Calu3 (cell line): ENCODE measurements at regions not wholly inside any gene's neighbourhood (a gene's known extent, or its start where the extent isn't known, plus 50 kb on each side); places are given as distances from the start of the nearest gene placed in this dataset.

Source experiments
- BruUV-seq: library from RNA; stranded (reverse); fragments of 400-500 nt; replicated peaks from 2 replicates; lab custom pipeline; 2021; lab: Mats Ljungman, UMichigan
- CTCF ChIA-PET: fragments of 300-600 bp; sonication (Branson Sonifier 250); formaldehyde crosslinking; loops from one replicate; lab custom pipeline; 2022; ENCODE audit warnings: antibody characterized with exemption; lab: Charles Lee
- DNase-seq: peaks from one replicate; pipeline ENCODE4 v3.0.0; 2022
- H3K27ac Mint-ChIP-seq: one replicate; pipeline ENCODE4 v1.8.0; 2022; ENCODE audit warnings: mixed read lengths; ENCODE audit not compliant: unreplicated experiment
- H3K27me3 Mint-ChIP-seq: one replicate; pipeline ENCODE4 v1.8.0; 2022; ENCODE audit warnings: mixed read lengths; ENCODE audit not compliant: unreplicated experiment
- H3K36me3 Mint-ChIP-seq: one replicate; pipeline ENCODE4 v1.8.0; 2022; ENCODE audit warnings: mild to moderate bottlenecking, moderate library complexity, mixed read lengths; ENCODE audit not compliant: insufficient read depth, unreplicated experiment
- H3K4me1 Mint-ChIP-seq: one replicate; pipeline ENCODE4 v1.8.0; 2022; ENCODE audit warnings: mild to moderate bottlenecking, low read depth, mixed read lengths; ENCODE audit not compliant: unreplicated experiment
- H3K4me3 Mint-ChIP-seq: one replicate; pipeline ENCODE4 v1.8.0; 2022; ENCODE audit warnings: mild to moderate bottlenecking, low read depth, moderate library complexity, mixed read lengths; ENCODE audit not compliant: unreplicated experiment
- H3K9me3 Mint-ChIP-seq: one replicate; pipeline ENCODE4 v1.8.0; 2022; ENCODE audit warnings: low read depth, mixed read lengths; ENCODE audit not compliant: unreplicated experiment
- CTCF ChIP-seq: fragments of 200-600 bp; IDR thresholded peaks from one replicate; pipeline ENCODE4 v1.8.0; 2022; ENCODE audit warnings: antibody characterized with exemption; ENCODE audit not compliant: unreplicated experiment
- intact Hi-C: fragments of 100-400 bp; cut with micrococcal nuclease; formaldehyde crosslinking; loops from one replicate; pipeline ENCODE4 v1.10.0; 2022; ENCODE audit not compliant: unreplicated experiment

- TF ChIP-seq CTCF = no peak
- no TSS peak for BruUV-seq
- H3K9me3 Mint-ChIP-seq = no peaks in the 10 kb centered on the region
- no peaks in the 10 kb centered on the region for H3K27me3 Mint-ChIP-seq
- intact Hi-C loops = no loop called here
- CTCF ChIA-PET = no interaction called here
- H3K36me3 Mint-ChIP-seq = no peaks in the 10 kb centered on the region
- no peak overlapping the region for H3K4me3 Mint-ChIP-seq
- DNase-seq = no peak
- no peak overlapping the region for H3K27ac Mint-ChIP-seq
- no peaks in the 10 kb centered on the region for H3K4me1 Mint-ChIP-seq
These were observed 274.3 kb downstream of the MZT1 start for GRCh38 chr13:72453161-72453560.

GRCh38 chr13:72448082-72448481 is 279.3 kb downstream of the MZT1 start:
- Mint-ChIP-seq H3K27ac (no peak overlapping the region), H3K27me3 (no peaks in the 10 kb centered on the region), H3K9me3 (no peaks in the 10 kb centered on the region), H3K4me3 (no peak overlapping the region), H3K4me1 (no peaks in the 10 kb centered on the region), H3K36me3 (no peaks in the 10 kb centered on the region)
- no peak for TF ChIP-seq CTCF
- intact Hi-C loops = no loop called here
- no peak for DNase-seq
- CTCF ChIA-PET = no interaction called here
- no TSS peak for BruUV-seq

GRCh38 chr13:72444999-72445398 is 282.4 kb downstream of the MZT1 start:
- no peak overlapping the region for H3K27ac Mint-ChIP-seq
- intact Hi-C loops = no loop called here
- no peak for TF ChIP-seq CTCF
- CTCF ChIA-PET = no interaction called here
- no peaks in the 10 kb centered on the region for H3K27me3 Mint-ChIP-seq
- no peaks in the 10 kb centered on the region for H3K36me3 Mint-ChIP-seq
- no TSS peak for BruUV-seq
- no peaks in the 10 kb centered on the region for H3K9me3 Mint-ChIP-seq
- H3K4me1 Mint-ChIP-seq = no peaks in the 10 kb centered on the region
- DNase-seq = no peak
- H3K4me3 Mint-ChIP-seq = no peak overlapping the region

- H3K9me3 Mint-ChIP-seq = no peaks in the 10 kb centered on the region
- CTCF ChIA-PET = no interaction called here
- no peaks in the 10 kb centered on the region for H3K4me1 Mint-ChIP-seq
- intact Hi-C loops = no loop called here
- BruUV-seq = no TSS peak
- no peak overlapping the region for H3K27ac Mint-ChIP-seq
- no peaks in the 10 kb centered on the region for H3K36me3 Mint-ChIP-seq
- H3K4me3 Mint-ChIP-seq = no peak overlapping the region
- H3K27me3 Mint-ChIP-seq = no peaks in the 10 kb centered on the region
- DNase-seq = no peak
- no peak for TF ChIP-seq CTCF
These were observed 290.0 kb downstream of the MZT1 start for GRCh38 chr13:72437458-72437857.

- DNase-seq = no peak
- intact Hi-C loops = no loop called here
These were observed 292.2 kb downstream of the MZT1 start for GRCh38 chr13:72435251-72435650.

More at GRCh38 chr13:72435251-72435650, 292.2 kb downstream of the MZT1 start:
- Mint-ChIP-seq H3K4me1 (no peaks in the 10 kb centered on the region), H3K9me3 (no peaks in the 10 kb centered on the region), H3K27me3 (no peaks in the 10 kb centered on the region), H3K27ac (no peak overlapping the region), H3K36me3 (no peaks in the 10 kb centered on the region), H3K4me3 (no peak overlapping the region)
- BruUV-seq = no TSS peak
- no peak for TF ChIP-seq CTCF
- CTCF ChIA-PET = no interaction called here
